Osteoblast (primary cell): ENCODE measurements at regions not wholly inside any gene's neighbourhood (a gene's known extent, or its start where the extent isn't known, plus 50 kb on each side); places are given as distances from the start of the nearest gene placed in this dataset.

Source experiments
- DNase-seq: peaks from one replicate; pipeline ENCODE4 v3.0.0; 2011; ENCODE audit warnings: low spot score, mixed read lengths; ENCODE audit not compliant: insufficient read length; ENCODE audit errors: missing footprints
- H2AFZ ChIP-seq: 2 replicates; pipeline ENCODE4 v1.6.0; 2011; ENCODE audit warnings: mild to moderate bottlenecking, low read length
- H3K27ac ChIP-seq: 2 replicates; pipeline ENCODE4 v1.5.1; 2011; ENCODE audit warnings: mild to moderate bottlenecking, low read depth, low read length, moderate library complexity
- H3K27me3 ChIP-seq: 2 replicates; pipeline ENCODE4 v1.6.0; 2012; ENCODE audit warnings: mild to moderate bottlenecking, control low read depth, inconsistent platforms, low read length, moderate library complexity; ENCODE audit not compliant: insufficient read depth
- H3K36me3 ChIP-seq: 2 replicates; pipeline ENCODE4 v1.5.1; 2011; ENCODE audit warnings: mild to moderate bottlenecking, low read length, control low read depth, moderate library complexity; ENCODE audit not compliant: insufficient read depth
- H3K4me1 ChIP-seq: 2 replicates; pipeline ENCODE4 v1.5.1; 2011; ENCODE audit warnings: mild to moderate bottlenecking, low read length, control low read depth, moderate library complexity; ENCODE audit not compliant: insufficient read depth
- H3K4me2 ChIP-seq: 2 replicates; pipeline ENCODE4 v1.6.0; 2011; ENCODE audit warnings: mild to moderate bottlenecking, low read length; ENCODE audit not compliant: insufficient read depth
- H3K4me3 ChIP-seq: fragments of 200-600 bp; sonication (generic); 3 replicates; pipeline ENCODE4 v1.5.1; 2012; ENCODE audit warnings: mild to moderate bottlenecking, low read length, inconsistent platforms; ENCODE audit not compliant: insufficient read depth
- H3K79me2 ChIP-seq: 2 replicates; pipeline ENCODE4 v1.6.0; 2012; ENCODE audit warnings: mild to moderate bottlenecking, low read length, control low read depth, inconsistent platforms; ENCODE audit not compliant: insufficient read depth
- H3K9me3 ChIP-seq: 2 replicates; pipeline ENCODE4 v1.5.1; 2011; ENCODE audit warnings: low read depth, low read length, control low read depth
- H4K20me1 ChIP-seq: 2 replicates; pipeline ENCODE4 v1.6.0; 2012; ENCODE audit warnings: mild to moderate bottlenecking, low read length, control low read depth; ENCODE audit not compliant: insufficient read depth
- TF ChIP-seq, protein P1 (sequence below): IDR thresholded peaks from 2 replicates; pipeline ENCODE4 v1.5.1; 2011; ENCODE audit warnings: mild to moderate bottlenecking, low read depth, low read length, moderate library complexity; ENCODE audit errors: extremely low read depth

DNA sequence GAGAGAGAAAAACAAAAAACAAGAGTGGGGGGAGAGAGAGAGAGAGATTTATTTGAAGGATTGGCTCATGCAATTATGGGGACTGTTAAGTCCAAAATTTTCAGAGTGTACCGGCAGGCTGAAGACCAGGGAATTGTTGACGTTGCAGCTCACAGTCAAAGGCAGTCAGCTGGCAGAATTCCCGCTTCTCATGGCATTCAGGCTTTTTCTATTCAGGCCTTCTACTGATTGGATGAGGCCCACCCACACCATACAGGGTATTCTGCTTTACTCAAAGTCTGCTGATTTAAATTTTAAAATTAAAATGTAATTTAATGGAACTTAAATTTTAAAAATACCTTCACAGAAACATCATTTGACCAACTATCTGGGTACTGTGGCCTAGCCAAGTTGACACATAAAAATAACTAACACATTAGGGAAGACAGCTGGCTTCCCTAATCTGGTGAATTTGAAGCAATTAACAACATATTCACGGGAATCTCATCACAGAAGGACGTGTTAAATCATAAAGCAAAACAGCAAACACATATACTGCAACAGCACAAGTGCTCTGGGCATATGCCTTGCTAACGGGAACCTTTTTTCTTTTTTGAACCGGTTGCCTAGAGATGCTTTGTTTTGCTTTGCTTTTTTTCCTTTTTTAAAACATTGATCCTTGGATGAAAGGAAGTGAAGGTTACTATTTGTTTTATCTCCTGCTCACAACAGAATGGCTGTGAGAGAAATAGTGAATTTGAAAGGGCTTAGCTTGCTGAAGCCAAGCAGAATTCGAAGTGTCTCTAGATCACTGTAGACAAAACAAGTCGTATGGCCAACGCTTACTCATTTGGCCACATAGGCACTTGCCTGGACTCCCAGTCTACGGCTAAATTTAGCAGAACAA, 505.1 kb downstream of the IRS2 start:
- Histone ChIP-seq H3K27ac (no peak overlapping the region), H3K9me3 (no peaks in the 10 kb centered on the region), H3K4me2 (no peak overlapping the region), H3K27me3 (no peaks in the 10 kb centered on the region), H3K4me1 (no peaks in the 10 kb centered on the region), H3K79me2 (no peaks in the 10 kb centered on the region), H2AFZ (no peak overlapping the region), H3K36me3 (no peaks in the 10 kb centered on the region), H4K20me1 (no peaks in the 10 kb centered on the region), H3K4me3 (no peak overlapping the region)
- DNase-seq, result no peak
- TF ChIP-seq, protein P1, sequence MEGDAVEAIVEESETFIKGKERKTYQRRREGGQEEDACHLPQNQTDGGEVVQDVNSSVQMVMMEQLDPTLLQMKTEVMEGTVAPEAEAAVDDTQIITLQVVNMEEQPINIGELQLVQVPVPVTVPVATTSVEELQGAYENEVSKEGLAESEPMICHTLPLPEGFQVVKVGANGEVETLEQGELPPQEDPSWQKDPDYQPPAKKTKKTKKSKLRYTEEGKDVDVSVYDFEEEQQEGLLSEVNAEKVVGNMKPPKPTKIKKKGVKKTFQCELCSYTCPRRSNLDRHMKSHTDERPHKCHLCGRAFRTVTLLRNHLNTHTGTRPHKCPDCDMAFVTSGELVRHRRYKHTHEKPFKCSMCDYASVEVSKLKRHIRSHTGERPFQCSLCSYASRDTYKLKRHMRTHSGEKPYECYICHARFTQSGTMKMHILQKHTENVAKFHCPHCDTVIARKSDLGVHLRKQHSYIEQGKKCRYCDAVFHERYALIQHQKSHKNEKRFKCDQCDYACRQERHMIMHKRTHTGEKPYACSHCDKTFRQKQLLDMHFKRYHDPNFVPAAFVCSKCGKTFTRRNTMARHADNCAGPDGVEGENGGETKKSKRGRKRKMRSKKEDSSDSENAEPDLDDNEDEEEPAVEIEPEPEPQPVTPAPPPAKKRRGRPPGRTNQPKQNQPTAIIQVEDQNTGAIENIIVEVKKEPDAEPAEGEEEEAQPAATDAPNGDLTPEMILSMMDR, result no peak

DNA sequence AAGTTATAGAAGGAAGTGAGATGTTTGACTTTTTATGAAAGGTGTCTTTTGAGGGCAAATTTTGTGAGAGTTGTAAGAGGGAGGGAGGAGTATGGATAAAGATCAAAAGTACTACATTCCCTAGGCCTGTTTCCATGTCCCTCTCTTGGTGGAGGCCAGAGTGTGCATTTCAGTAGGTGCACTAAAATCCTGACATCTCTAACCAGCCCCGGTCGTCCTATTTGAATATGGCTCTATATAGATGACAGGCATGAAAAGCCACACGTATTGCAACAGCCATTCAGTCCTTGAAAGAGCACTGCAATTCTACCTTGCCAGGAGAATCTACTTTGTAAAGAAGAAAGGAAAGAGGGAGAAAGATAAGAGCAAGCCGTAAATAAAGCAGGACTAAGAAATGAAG, 510.1 kb downstream of the IRS2 start:
- Histone ChIP-seq H3K27ac (no peak overlapping the region), H3K36me3 (no peaks in the 10 kb centered on the region), H3K9me3 (no peaks in the 10 kb centered on the region), H3K27me3 (no peaks in the 10 kb centered on the region), H3K79me2 (no peaks in the 10 kb centered on the region), H3K4me1 (peaks cover 8% of the 10 kb centered on the region), H2AFZ (no peak overlapping the region), H3K4me3 (no peak overlapping the region), H4K20me1 (no peaks in the 10 kb centered on the region), H3K4me2 (no peak overlapping the region)
- DNase-seq, result no peak
- TF ChIP-seq, protein P1, result no peak

DNA sequence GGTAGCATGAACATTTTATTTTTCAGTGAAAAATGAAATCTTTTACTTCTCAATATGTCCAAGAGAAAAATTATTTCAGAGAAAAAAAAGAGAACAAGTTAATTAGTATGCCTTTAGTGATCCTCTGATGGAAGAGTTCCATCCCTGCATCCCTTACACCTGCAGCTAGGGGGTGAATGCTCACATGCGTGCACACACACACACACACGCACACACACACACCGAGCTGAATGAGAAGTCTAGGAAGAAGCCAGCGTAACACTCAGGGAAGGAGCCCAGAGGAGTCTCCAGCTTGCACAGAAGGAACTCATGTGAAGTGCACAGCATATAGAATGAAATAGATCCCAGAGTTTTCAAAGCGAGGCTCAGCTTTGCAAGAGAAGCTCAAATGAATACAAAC, 510.5 kb downstream of the IRS2 start:
- Histone ChIP-seq H3K4me3 (no peak overlapping the region), H2AFZ (no peak overlapping the region), H3K27me3 (no peaks in the 10 kb centered on the region), H3K9me3 (no peaks in the 10 kb centered on the region), H3K4me1 (peaks cover 8% of the 10 kb centered on the region), H3K36me3 (no peaks in the 10 kb centered on the region), H3K79me2 (no peaks in the 10 kb centered on the region), H3K4me2 (no peak overlapping the region), H4K20me1 (no peaks in the 10 kb centered on the region), H3K27ac (no peak overlapping the region)
- DNase-seq, result no peak
- TF ChIP-seq, protein P1, result peak; percentile 14

DNA sequence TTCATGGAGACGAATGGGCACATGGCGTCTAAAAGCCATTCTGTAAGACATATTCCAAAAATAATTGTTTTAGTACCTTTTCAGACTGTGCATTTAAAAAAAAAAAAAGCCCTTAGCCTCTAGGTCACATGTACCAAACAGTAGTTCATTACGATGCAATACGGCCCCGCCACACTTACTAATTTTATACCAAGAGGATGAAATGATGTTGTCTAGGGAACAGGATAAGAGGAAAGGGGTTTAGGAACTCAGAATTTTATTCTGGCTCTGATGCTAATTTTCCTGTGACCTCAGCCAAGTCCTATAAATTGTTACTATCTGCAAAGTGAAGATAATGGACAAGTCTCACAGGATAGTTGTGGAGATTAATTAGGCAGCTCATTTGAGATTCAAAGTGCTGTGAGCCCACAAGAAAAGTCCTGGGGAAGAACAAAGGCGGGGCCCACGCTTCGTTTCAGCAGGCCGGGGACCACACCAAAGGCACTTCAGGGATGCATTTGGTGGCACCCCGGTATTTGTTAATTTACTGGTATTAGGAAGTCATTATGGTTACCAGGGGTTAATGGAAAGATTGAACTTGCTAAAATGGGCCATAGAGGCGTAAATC, 511.1 kb downstream of the IRS2 start:
- TF ChIP-seq, protein P1, result no peak
- H3K27ac ChIP-seq, result no peak overlapping the region
- H3K4me3 ChIP-seq, result no peak overlapping the region
- H2AFZ ChIP-seq, result no peak overlapping the region
- no peaks in the 10 kb centered on the region for H3K79me2 ChIP-seq
- no peaks in the 10 kb centered on the region for H4K20me1 ChIP-seq
- H3K36me3 ChIP-seq, result no peaks in the 10 kb centered on the region
- no peaks in the 10 kb centered on the region for H3K27me3 ChIP-seq
- DNase-seq, result no peak
- no peak overlapping the region for H3K4me2 ChIP-seq
- peaks cover 8% of the 10 kb centered on the region for H3K4me1 ChIP-seq
- H3K9me3 ChIP-seq, result no peaks in the 10 kb centered on the region
